Liver (tissue), 8 donors: ENCODE measurements at regions not wholly inside any gene's neighbourhood (a gene's known extent, or its start where the extent isn't known, plus 50 kb on each side); places are given as distances from the start of the nearest gene placed in this dataset.

Experiments used
- DNase-seq: peaks from one replicate; pipeline ENCODE4 v3.0.0-alpha.2; 2017; ENCODE audit warnings: low spot score
- H3K27ac ChIP-seq, 2 donors: one replicate each; pipeline ENCODE4 v1.7.0; 2013; ENCODE audit warnings: inconsistent platforms in 2 of 2, low read length in 2 of 2, control low read depth in 1 of 2, low read depth in 1 of 2, mild to moderate bottlenecking in 1 of 2
- H3K27me3 ChIP-seq, 4 donors: one replicate each; pipeline versions ENCODE4 v1.6.1 to v1.7.0; 2013; ENCODE audit warnings: low read length in 3 of 4, inconsistent platforms in 1 of 4, mild to moderate bottlenecking in 1 of 4, moderate library complexity in 1 of 4; ENCODE audit not compliant: control insufficient read depth in 4 of 4, insufficient read depth in 4 of 4
- H3K36me3 ChIP-seq, 4 donors: one replicate each; pipeline versions ENCODE4 v1.6.1 to v1.7.0; 2013; ENCODE audit warnings: low read length in 3 of 4, mild to moderate bottlenecking in 3 of 4, low read depth in 1 of 4, moderate library complexity in 1 of 4; ENCODE audit not compliant: control insufficient read depth in 4 of 4, insufficient read depth in 3 of 4
- H3K4me1 ChIP-seq, 4 donors: one replicate each; pipeline versions ENCODE4 v1.6.1 to v1.7.0; 2013; ENCODE audit warnings: low read length in 3 of 4, mild to moderate bottlenecking in 3 of 4, moderate library complexity in 1 of 4; ENCODE audit not compliant: control insufficient read depth in 4 of 4, insufficient read depth in 4 of 4
- H3K4me3 ChIP-seq, 3 donors: one replicate each; pipeline versions ENCODE4 v1.6.1 to v1.7.0; 2013; ENCODE audit warnings: low read length in 3 of 3, control low read depth in 1 of 3, low read depth in 1 of 3, mild to moderate bottlenecking in 1 of 3
- H3K9ac ChIP-seq, 2 donors: one replicate each; pipeline ENCODE4 v1.7.0; 2013; ENCODE audit warnings: low read length in 2 of 2, mild to moderate bottlenecking in 2 of 2, moderate library complexity in 2 of 2, control low read depth in 1 of 2, low read depth in 1 of 2
- H3K9me3 ChIP-seq, 4 donors: one replicate each; pipeline versions ENCODE4 v1.6.1 to v1.7.0; 2013; ENCODE audit warnings: low read length in 3 of 4; ENCODE audit not compliant: control insufficient read depth in 4 of 4
- ATF3 ChIP-seq: IDR thresholded peaks from 2 replicates; pipeline ENCODE4 v1.6.1; 2016; ENCODE audit warnings: antibody characterized with exemption
- CTCF ChIP-seq: fragments of 150-350 bp; IDR thresholded peaks from 2 replicates; pipeline ENCODE4 v1.5.1; 2017; ENCODE audit warnings: improper control_type of control experiment, low read depth, low read length; ENCODE audit not compliant: missing input control
- EGR1 ChIP-seq, 2 donors: IDR thresholded peaks; 2 replicates each; pipeline ENCODE4 v1.6.1; 2016 to 2018; ENCODE audit warnings: antibody characterized with exemption in 2 of 2, low read depth in 2 of 2
- FOXA1 ChIP-seq: IDR thresholded peaks from 2 replicates; pipeline ENCODE4 v1.6.1; 2016; ENCODE audit warnings: antibody characterized with exemption
- FOXA2 ChIP-seq: IDR thresholded peaks from 2 replicates; pipeline ENCODE4 v1.6.1; 2016; ENCODE audit warnings: antibody characterized with exemption
- HNF4A ChIP-seq, 2 donors: conservative IDR thresholded peaks; 2 replicates each; pipeline ENCODE4 v1.6.1; 2016; ENCODE audit warnings: antibody characterized with exemption in 2 of 2, mild to moderate bottlenecking in 2 of 2
- HNF4G ChIP-seq: IDR thresholded peaks from 2 replicates; pipeline ENCODE4 v1.6.1; 2016; ENCODE audit warnings: antibody characterized with exemption
- MAX ChIP-seq: IDR thresholded peaks from 2 replicates; pipeline ENCODE4 v1.6.1; 2016; ENCODE audit warnings: antibody characterized with exemption
- NR2F2 ChIP-seq: IDR thresholded peaks from 2 replicates; pipeline ENCODE4 v1.6.1; 2016; ENCODE audit warnings: antibody characterized with exemption
- RAD21 ChIP-seq, 2 donors: IDR thresholded peaks; 2 replicates each; pipeline ENCODE4 v1.6.1; 2016; ENCODE audit warnings: antibody characterized with exemption in 2 of 2, mild to moderate bottlenecking in 2 of 2
- REST ChIP-seq: IDR thresholded peaks from 2 replicates; pipeline ENCODE4 v1.6.1; 2016; ENCODE audit warnings: antibody characterized with exemption, mild to moderate bottlenecking
- RXRA ChIP-seq, 2 donors: IDR thresholded peaks; 2 replicates each; pipeline ENCODE4 v1.6.1; 2017 to 2018; ENCODE audit warnings: antibody characterized with exemption in 2 of 2, mild to moderate bottlenecking in 1 of 2
- SP1 ChIP-seq: IDR thresholded peaks from 2 replicates; pipeline ENCODE4 v1.6.1; 2018; ENCODE audit warnings: antibody characterized with exemption, mild to moderate bottlenecking
- TAF1 ChIP-seq: conservative IDR thresholded peaks from 2 replicates; pipeline ENCODE4 v1.6.1; 2016; ENCODE audit warnings: antibody characterized with exemption, mild to moderate bottlenecking
- YY1 ChIP-seq: IDR thresholded peaks from 2 replicates; pipeline ENCODE4 v1.6.1; 2016; ENCODE audit warnings: antibody characterized with exemption, mild to moderate bottlenecking
- ZBTB33 ChIP-seq: IDR thresholded peaks from 2 replicates; pipeline ENCODE4 v1.6.1; 2016; ENCODE audit warnings: antibody characterized with exemption
- WGBS: extraction: QIAGEN DNeasy Blood & Tissue Kit; methylation state at CpG from one replicate; pipeline ENCODE4 v1.1.7; 2013; 5-methylcytosine and 5-hydroxymethylcytosine counted together
- donor health status: healthy.
- donor health status: healthy.
- donor health status: healthy.
- donor health status: healthy.
- donor health status: healthy.

- no peak for TF ChIP-seq REST
Measured at GRCh38 chr15:53412542-53412941, 346.9 kb downstream of the WDR72 start (continued).

- Histone ChIP-seq H3K4me1 (peaks cover 0 to 8% (median 3%) of the 10 kb centered on the region in 4 donors), H3K4me3 (no peak overlapping the region), H3K9ac (no peak overlapping the region), H3K9me3 (no peaks in the 10 kb centered on the region), H3K27me3 (no peaks in the 10 kb centered on the region), H3K36me3 (no peaks in the 10 kb centered on the region), H3K27ac (no peak overlapping the region)
- 56% methylated on average over 1 of the region's 1 CpG for WGBS
- TF ChIP-seq HNF4A (conservative IDR thresholded peaks at IDR 0.05) (peak in 1 of 2 donors; percentile 34), ZBTB33 (peak; percentile 10), MAX (no peak), SP1 (peak; percentile 35)
- no peak for DNase-seq
Measured at GRCh38 chr15:53404930-53405493, 354.5 kb downstream of the WDR72 start.

GRCh38 chr15:53401503-53401902, 358.0 kb downstream of the WDR72 start:
- Histone ChIP-seq H3K9me3 (no peaks in the 10 kb centered on the region), H3K4me1 (peaks cover 0 to 8% (median 3%) of the 10 kb centered on the region in 4 donors), H3K27ac (no peak overlapping the region), H3K36me3 (no peaks in the 10 kb centered on the region), H3K27me3 (no peaks in the 10 kb centered on the region), H3K4me3 (no peak overlapping the region), H3K9ac (no peak overlapping the region)
- 97% methylated on average over 2 of the region's 2 CpGs for WGBS
- no peak for DNase-seq
- TF ChIP-seq ATF3 (no peak), HNF4G (no peak), FOXA2 (no peak), TAF1 (no peak), ZBTB33 (no peak), HNF4A (conservative IDR thresholded peaks at IDR 0.05) (no peak), RXRA (IDR thresholded peaks at IDR 0.05) (no peak), SP1 (no peak), NR2F2 (no peak), EGR1 (IDR thresholded peaks at IDR 0.05; ENCODE audit: low read depth in 2 of 2) (no peak), MAX (no peak), REST (no peak), RAD21 (IDR thresholded peaks at IDR 0.05) (no peak), FOXA1 (no peak), YY1 (no peak), CTCF (no peak)
